Neural cell (in vitro differentiated cells): ENCODE measurements at regions not wholly inside any gene's neighbourhood (a gene's known extent, or its start where the extent isn't known, plus 50 kb on each side); places are given as distances from the start of the nearest gene placed in this dataset.

ENCODE experiments used
- CTCF ChIP-seq: fragments of 450-650 bp; IDR thresholded peaks from 2 replicates; pipeline ENCODE4 v1.5.1; 2014; ENCODE audit warnings: antibody characterized with exemption, mild to moderate bottlenecking, moderate library complexity; ENCODE audit not compliant: poor library complexity, severe bottlenecking
- EP300 ChIP-seq: fragments of 450-650 bp; conservative IDR thresholded peaks from 2 replicates; pipeline ENCODE4 v1.6.1; 2014; ENCODE audit warnings: antibody characterized with exemption, mild to moderate bottlenecking, moderate library complexity; ENCODE audit not compliant: poor library complexity, severe bottlenecking
- EZH2 ChIP-seq: fragments of 200-600, 300-800 bp; shearing (Covaris generic), sonication (generic); IDR thresholded peaks from 2 replicates; pipeline ENCODE4 v1.6.1; 2014; ENCODE audit warnings: antibody characterized with exemption, low read length, borderline replicate concordance, mild to moderate bottlenecking; ENCODE audit not compliant: insufficient read depth, poor library complexity, severe bottlenecking
- POLR2AphosphoS5 ChIP-seq: IDR thresholded peaks from 2 replicates; pipeline ENCODE4 v1.6.1; 2012
- SMC3 ChIP-seq: fragments of 450-650 bp; conservative IDR thresholded peaks from 2 replicates; pipeline ENCODE4 v1.6.1; 2014; ENCODE audit warnings: antibody characterized with exemption, mild to moderate bottlenecking, moderate library complexity; ENCODE audit not compliant: poor library complexity
- TF ChIP-seq, protein P1 (sequence below): IDR thresholded peaks from 2 replicates; pipeline ENCODE4 v1.6.1; 2012; ENCODE audit warnings: borderline replicate concordance

GRCh38 chr3:18546632-18547031 lies 121.5 kb upstream of the SATB1 start:
- TF ChIP-seq CTCF (no peak), EZH2 (no peak), SMC3 (no peak), EP300 (no peak), POLR2AphosphoS5 (no peak)
- TF ChIP-seq, protein P1, sequence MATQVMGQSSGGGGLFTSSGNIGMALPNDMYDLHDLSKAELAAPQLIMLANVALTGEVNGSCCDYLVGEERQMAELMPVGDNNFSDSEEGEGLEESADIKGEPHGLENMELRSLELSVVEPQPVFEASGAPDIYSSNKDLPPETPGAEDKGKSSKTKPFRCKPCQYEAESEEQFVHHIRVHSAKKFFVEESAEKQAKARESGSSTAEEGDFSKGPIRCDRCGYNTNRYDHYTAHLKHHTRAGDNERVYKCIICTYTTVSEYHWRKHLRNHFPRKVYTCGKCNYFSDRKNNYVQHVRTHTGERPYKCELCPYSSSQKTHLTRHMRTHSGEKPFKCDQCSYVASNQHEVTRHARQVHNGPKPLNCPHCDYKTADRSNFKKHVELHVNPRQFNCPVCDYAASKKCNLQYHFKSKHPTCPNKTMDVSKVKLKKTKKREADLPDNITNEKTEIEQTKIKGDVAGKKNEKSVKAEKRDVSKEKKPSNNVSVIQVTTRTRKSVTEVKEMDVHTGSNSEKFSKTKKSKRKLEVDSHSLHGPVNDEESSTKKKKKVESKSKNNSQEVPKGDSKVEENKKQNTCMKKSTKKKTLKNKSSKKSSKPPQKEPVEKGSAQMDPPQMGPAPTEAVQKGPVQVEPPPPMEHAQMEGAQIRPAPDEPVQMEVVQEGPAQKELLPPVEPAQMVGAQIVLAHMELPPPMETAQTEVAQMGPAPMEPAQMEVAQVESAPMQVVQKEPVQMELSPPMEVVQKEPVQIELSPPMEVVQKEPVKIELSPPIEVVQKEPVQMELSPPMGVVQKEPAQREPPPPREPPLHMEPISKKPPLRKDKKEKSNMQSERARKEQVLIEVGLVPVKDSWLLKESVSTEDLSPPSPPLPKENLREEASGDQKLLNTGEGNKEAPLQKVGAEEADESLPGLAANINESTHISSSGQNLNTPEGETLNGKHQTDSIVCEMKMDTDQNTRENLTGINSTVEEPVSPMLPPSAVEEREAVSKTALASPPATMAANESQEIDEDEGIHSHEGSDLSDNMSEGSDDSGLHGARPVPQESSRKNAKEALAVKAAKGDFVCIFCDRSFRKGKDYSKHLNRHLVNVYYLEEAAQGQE, result no peak
